ENCODE measurements at regions not wholly inside any gene's neighbourhood (a gene's known extent, or its start where the extent isn't known, plus 50 kb on each side); places are given as distances from the start of the nearest gene placed in this dataset.

DNA sequence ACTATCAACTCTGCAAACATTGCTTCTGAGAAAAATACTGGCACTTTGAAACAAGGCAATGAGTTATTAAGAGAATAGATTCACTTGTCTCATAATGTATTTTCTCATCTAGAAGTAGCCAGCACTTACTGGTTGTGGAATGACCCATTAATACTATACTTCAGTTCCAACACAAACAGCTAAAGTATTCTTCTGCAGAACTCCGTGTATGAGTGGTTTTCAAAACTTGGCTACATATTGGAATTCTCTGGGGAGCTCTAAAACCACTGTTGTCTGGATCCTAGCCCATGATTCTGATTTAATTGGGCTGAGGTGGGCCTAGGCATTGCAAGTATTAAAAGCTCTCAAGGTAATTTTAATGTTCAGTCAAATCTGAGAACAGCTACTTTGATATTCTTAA is 1416.4 kb upstream of the RAG2 start:
- ATAC-seq (no peak), FAIRE-seq (no peak), DNase-seq (ENCODE audit: low read depth, low spot score) (no peak)
- Histone ChIP-seq H3K27ac (ENCODE audit: control insufficient read depth, insufficient read depth) (no peak overlapping the region), H3K4me3 (no peak overlapping the region), H3K9me3 (replicated peaks; ENCODE audit: control insufficient read depth, insufficient read depth, low read length) (no peaks in the 10 kb centered on the region), H3K27me3 (replicated peaks in 1 of 2; ENCODE audit: control insufficient read depth in 2 of 2, insufficient read depth in 2 of 2, low read length in 1 of 2) (no peaks in the 10 kb centered on the region), H3K79me2 (ENCODE audit: control insufficient read depth, insufficient read depth, low read length) (no peaks in the 10 kb centered on the region), H2AFZ (ENCODE audit: control insufficient read depth, low read depth, low read length) (no peak overlapping the region), H3K36me3 (ENCODE audit: control insufficient read depth in 2 of 2, insufficient read depth in 2 of 2, low read length in 1 of 2) (no peaks in the 10 kb centered on the region), H3K9ac (ENCODE audit: control insufficient read depth, insufficient read depth, low read length) (no peak overlapping the region), H4K20me1 (ENCODE audit: control insufficient read depth, insufficient read depth) (no peaks in the 10 kb centered on the region), H3K4me2 (ENCODE audit: control insufficient read depth, insufficient read depth) (no peak overlapping the region), H3K4me1 (ENCODE audit: control insufficient read depth, insufficient read depth, low read length) (no peaks in the 10 kb centered on the region)
- no TSS peak for BruUV-seq (replicated peaks)
- POLR2A ChIA-PET = no interaction called here
- SMC1A ChIA-PET (ENCODE audit: uncharacterized antibody, unreplicated experiment) = interaction anchor here (1.0 to 1.4 kb wide), 2 partner anchors 15 to 90 kb away, joined by 3 to 4 read pairs; no protein-coding TSS in a partner anchor
- in situ Hi-C loops (cut with MboI) (no loop called here), intact Hi-C loops (cut with micrococcal nuclease; ENCODE audit: unreplicated experiment) (no loop called here)
- WGBS (ENCODE audit: insufficient coverage, insufficient replicate concordance, low lambda C conversion rate, missing lambda C conversion rate) = 0% methylated on average over 1 of the region's 1 CpG
- RAD21 ChIA-PET (ENCODE audit: unreplicated experiment) = no interaction called here
- CTCF ChIA-PET = no interaction called here
- TF ChIP-seq, protein P1, sequence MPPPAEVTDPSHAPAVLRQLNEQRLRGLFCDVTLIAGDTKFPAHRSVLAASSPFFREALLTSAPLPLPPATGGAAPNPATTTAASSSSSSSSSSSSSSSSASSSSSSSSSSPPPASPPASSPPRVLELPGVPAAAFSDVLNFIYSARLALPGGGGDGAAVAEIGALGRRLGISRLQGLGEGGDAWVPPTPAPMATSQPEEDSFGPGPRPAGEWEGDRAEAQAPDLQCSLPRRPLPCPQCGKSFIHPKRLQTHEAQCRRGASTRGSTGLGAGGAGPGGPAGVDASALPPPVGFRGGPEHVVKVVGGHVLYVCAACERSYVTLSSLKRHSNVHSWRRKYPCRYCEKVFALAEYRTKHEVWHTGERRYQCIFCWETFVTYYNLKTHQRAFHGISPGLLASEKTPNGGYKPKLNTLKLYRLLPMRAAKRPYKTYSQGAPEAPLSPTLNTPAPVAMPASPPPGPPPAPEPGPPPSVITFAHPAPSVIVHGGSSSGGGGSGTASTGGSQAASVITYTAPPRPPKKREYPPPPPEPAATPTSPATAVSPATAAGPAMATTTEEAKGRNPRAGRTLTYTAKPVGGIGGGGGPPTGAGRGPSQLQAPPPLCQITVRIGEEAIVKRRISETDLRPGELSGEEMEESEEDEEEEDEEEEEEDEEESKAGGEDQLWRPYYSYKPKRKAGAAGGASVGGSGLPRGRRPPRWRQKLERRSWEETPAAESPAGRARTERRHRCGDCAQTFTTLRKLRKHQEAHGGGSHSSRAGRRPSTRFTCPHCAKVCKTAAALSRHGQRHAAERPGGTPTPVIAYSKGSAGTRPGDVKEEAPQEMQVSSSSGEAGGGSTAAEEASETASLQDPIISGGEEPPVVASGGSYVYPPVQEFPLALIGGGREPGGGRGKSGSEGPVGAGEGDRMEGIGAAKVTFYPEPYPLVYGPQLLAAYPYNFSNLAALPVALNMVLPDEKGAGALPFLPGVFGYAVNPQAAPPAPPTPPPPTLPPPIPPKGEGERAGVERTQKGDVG (CRISPR knock-in tag; IDR thresholded peaks at IDR 0.05) = no peak
- TF ChIP-seq MTA2 (IDR thresholded peaks at IDR 0.05; ENCODE audit: low read depth) (no peak), KAT2A (conservative IDR thresholded peaks at IDR 0.05; ENCODE audit: control insufficient read depth, low read depth, low read length) (no peak), CEBPB (IDR thresholded peaks at IDR 0.05; ENCODE audit: borderline replicate concordance in 1 of 2, low read depth in 2 of 2, low read length in 2 of 2) (no peak), MYC (IDR thresholded peaks at IDR 0.05; ENCODE audit: insufficient read depth, insufficient read length, insufficient replicate concordance, low read length, severe bottlenecking) (no peak), CBX5 (IDR thresholded peaks at IDR 0.05; ENCODE audit: low read depth) (no peak), ESRRA (IDR thresholded peaks at IDR 0.05; ENCODE audit: low read length) (no peak), RB1 (IDR thresholded peaks at IDR 0.05; ENCODE audit: borderline replicate concordance) (no peak), BCL11A (IDR thresholded peaks at IDR 0.05; ENCODE audit: low read depth, low read length) (no peak), SIN3A (IDR thresholded peaks at IDR 0.05; ENCODE audit: low read depth, low read length) (no peak)
- TF ChIP-seq, protein P2, sequence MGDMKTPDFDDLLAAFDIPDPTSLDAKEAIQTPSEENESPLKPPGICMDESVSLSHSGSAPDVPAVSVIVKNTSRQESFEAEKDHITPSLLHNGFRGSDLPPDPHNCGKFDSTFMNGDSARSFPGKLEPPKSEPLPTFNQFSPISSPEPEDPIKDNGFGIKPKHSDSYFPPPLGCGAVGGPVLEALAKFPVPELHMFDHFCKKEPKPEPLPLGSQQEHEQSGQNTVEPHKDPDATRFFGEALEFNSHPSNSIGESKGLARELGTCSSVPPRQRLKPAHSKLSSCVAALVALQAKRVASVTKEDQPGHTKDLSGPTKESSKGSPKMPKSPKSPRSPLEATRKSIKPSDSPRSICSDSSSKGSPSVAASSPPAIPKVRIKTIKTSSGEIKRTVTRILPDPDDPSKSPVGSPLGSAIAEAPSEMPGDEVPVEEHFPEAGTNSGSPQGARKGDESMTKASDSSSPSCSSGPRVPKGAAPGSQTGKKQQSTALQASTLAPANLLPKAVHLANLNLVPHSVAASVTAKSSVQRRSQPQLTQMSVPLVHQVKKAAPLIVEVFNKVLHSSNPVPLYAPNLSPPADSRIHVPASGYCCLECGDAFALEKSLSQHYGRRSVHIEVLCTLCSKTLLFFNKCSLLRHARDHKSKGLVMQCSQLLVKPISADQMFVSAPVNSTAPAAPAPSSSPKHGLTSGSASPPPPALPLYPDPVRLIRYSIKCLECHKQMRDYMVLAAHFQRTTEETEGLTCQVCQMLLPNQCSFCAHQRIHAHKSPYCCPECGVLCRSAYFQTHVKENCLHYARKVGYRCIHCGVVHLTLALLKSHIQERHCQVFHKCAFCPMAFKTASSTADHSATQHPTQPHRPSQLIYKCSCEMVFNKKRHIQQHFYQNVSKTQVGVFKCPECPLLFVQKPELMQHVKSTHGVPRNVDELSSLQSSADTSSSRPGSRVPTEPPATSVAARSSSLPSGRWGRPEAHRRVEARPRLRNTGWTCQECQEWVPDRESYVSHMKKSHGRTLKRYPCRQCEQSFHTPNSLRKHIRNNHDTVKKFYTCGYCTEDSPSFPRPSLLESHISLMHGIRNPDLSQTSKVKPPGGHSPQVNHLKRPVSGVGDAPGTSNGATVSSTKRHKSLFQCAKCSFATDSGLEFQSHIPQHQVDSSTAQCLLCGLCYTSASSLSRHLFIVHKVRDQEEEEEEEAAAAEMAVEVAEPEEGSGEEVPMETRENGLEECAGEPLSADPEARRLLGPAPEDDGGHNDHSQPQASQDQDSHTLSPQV (IDR thresholded peaks at IDR 0.05) = no peak
- TF ChIP-seq, protein P3, sequence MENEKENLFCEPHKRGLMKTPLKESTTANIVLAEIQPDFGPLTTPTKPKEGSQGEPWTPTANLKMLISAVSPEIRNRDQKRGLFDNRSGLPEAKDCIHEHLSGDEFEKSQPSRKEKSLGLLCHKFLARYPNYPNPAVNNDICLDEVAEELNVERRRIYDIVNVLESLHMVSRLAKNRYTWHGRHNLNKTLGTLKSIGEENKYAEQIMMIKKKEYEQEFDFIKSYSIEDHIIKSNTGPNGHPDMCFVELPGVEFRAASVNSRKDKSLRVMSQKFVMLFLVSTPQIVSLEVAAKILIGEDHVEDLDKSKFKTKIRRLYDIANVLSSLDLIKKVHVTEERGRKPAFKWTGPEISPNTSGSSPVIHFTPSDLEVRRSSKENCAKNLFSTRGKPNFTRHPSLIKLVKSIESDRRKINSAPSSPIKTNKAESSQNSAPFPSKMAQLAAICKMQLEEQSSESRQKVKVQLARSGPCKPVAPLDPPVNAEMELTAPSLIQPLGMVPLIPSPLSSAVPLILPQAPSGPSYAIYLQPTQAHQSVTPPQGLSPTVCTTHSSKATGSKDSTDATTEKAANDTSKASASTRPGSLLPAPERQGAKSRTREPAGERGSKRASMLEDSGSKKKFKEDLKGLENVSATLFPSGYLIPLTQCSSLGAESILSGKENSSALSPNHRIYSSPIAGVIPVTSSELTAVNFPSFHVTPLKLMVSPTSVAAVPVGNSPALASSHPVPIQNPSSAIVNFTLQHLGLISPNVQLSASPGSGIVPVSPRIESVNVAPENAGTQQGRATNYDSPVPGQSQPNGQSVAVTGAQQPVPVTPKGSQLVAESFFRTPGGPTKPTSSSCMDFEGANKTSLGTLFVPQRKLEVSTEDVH (IDR thresholded peaks at IDR 0.05; ENCODE audit: low read depth, partially characterized antibody) = no peak

Data from GM12878 (cell line).